22Rv1 (cell line): ENCODE measurements at regions not wholly inside any gene's neighbourhood (a gene's known extent, or its start where the extent isn't known, plus 50 kb on each side); places are given as distances from the start of the nearest gene placed in this dataset.

Source experiments
- CTCF ChIP-seq: fragments of 450-650 bp; IDR thresholded peaks from 2 replicates; pipeline ENCODE4 v1.5.1; 2017; ENCODE audit warnings: mild to moderate bottlenecking
- ZFX ChIP-seq: fragments of 450-650 bp; IDR thresholded peaks from 2 replicates; pipeline ENCODE4 v1.6.1; 2017; ENCODE audit warnings: antibody characterized with exemption, borderline replicate concordance

GRCh38 chr2:115913921-115914320 lies 1471.5 kb downstream of the DPP10 start:
- TF ChIP-seq CTCF: no peak
- no peak for TF ChIP-seq ZFX
